ENCODE measurements at regions not wholly inside any gene's neighbourhood (a gene's known extent, or its start where the extent isn't known, plus 50 kb on each side); places are given as distances from the start of the nearest gene placed in this dataset.

DNA sequence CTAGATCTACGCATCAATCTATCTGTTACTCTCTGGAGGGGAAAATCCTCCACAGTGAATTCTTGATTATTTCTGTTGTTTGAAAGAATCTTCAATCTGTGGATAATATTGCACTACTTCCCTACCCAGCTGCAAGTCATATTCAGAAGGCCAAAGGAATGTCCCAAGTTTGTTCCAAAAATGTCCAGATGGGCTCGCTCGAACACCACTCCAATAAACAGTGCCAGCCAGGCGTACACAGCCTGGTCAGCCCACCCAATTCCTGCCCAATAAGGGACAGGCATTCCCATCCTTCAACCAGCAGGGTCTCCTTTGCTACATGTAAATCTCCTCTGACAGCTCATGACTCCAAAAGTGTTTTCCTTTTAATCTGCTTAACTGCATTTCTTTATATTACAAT lies 80.7 kb upstream of the GPM6B start:
- no peak for TF ChIP-seq POLR2A (IDR thresholded peaks at IDR 0.05)
- no peak for TF ChIP-seq EP300 (IDR thresholded peaks at IDR 0.05)
